HL-60 (cell line): ENCODE measurements at regions not wholly inside any gene's neighbourhood (a gene's known extent, or its start where the extent isn't known, plus 50 kb on each side); places are given as distances from the start of the nearest gene placed in this dataset.

Experiments
- GABPA ChIP-seq: IDR thresholded peaks from 2 replicates; pipeline ENCODE4 v1.6.1; 2012; ENCODE audit warnings: low read depth
- POLR2AphosphoS5 ChIP-seq: IDR thresholded peaks from 2 replicates; pipeline ENCODE4 v1.6.1; 2012; ENCODE audit warnings: low read depth
- SPI1 ChIP-seq: IDR thresholded peaks from 2 replicates; pipeline ENCODE4 v1.6.1; 2012; ENCODE audit warnings: low read depth, mild to moderate bottlenecking, borderline replicate concordance
- TF ChIP-seq, protein P1 (sequence below): IDR thresholded peaks from one replicate; pipeline ENCODE4 v1.5.1; 2011; ENCODE audit warnings: low read length, control low read depth, inconsistent platforms; ENCODE audit not compliant: insufficient read depth
- TF ChIP-seq, protein P2 (sequence below): IDR thresholded peaks from 2 replicates; pipeline ENCODE4 v1.6.1; 2012; ENCODE audit warnings: low read depth; ENCODE audit not compliant: insufficient replicate concordance

DNA sequence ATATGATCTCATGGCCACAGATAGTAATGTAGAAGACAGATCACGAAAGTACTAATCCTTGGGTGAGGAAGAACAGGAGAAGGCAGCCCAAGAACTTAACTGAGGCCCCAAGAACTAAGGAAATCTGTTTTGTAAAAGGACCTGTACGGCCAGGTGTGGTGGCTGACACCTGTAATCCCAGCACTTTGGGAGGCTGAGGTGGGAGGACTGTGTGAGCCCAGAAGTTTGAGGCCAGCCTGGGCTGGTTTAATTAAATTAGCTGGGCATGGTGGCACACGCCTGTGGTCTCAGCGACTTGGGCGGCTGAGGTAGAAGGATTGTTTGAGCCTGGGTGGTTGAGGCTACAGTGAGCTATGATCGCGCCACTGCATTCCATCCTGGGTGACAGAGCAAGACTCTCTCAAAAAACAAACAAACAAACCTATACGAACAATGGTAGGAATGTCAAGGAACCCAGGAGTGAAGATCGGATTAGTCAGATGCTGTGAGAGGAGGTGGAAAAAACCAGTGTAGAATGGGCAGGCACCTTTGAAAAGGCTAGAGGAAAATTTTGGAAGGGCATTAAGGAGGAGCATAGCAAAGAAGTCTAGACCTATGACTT is 283.8 kb upstream of the DMRT1 start:
- TF ChIP-seq, protein P1, sequence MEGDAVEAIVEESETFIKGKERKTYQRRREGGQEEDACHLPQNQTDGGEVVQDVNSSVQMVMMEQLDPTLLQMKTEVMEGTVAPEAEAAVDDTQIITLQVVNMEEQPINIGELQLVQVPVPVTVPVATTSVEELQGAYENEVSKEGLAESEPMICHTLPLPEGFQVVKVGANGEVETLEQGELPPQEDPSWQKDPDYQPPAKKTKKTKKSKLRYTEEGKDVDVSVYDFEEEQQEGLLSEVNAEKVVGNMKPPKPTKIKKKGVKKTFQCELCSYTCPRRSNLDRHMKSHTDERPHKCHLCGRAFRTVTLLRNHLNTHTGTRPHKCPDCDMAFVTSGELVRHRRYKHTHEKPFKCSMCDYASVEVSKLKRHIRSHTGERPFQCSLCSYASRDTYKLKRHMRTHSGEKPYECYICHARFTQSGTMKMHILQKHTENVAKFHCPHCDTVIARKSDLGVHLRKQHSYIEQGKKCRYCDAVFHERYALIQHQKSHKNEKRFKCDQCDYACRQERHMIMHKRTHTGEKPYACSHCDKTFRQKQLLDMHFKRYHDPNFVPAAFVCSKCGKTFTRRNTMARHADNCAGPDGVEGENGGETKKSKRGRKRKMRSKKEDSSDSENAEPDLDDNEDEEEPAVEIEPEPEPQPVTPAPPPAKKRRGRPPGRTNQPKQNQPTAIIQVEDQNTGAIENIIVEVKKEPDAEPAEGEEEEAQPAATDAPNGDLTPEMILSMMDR = no peak
- TF ChIP-seq SPI1 = no peak
- TF ChIP-seq, protein P2, sequence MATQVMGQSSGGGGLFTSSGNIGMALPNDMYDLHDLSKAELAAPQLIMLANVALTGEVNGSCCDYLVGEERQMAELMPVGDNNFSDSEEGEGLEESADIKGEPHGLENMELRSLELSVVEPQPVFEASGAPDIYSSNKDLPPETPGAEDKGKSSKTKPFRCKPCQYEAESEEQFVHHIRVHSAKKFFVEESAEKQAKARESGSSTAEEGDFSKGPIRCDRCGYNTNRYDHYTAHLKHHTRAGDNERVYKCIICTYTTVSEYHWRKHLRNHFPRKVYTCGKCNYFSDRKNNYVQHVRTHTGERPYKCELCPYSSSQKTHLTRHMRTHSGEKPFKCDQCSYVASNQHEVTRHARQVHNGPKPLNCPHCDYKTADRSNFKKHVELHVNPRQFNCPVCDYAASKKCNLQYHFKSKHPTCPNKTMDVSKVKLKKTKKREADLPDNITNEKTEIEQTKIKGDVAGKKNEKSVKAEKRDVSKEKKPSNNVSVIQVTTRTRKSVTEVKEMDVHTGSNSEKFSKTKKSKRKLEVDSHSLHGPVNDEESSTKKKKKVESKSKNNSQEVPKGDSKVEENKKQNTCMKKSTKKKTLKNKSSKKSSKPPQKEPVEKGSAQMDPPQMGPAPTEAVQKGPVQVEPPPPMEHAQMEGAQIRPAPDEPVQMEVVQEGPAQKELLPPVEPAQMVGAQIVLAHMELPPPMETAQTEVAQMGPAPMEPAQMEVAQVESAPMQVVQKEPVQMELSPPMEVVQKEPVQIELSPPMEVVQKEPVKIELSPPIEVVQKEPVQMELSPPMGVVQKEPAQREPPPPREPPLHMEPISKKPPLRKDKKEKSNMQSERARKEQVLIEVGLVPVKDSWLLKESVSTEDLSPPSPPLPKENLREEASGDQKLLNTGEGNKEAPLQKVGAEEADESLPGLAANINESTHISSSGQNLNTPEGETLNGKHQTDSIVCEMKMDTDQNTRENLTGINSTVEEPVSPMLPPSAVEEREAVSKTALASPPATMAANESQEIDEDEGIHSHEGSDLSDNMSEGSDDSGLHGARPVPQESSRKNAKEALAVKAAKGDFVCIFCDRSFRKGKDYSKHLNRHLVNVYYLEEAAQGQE = no peak
- TF ChIP-seq POLR2AphosphoS5 = no peak
- TF ChIP-seq GABPA = no peak
